Ishikawa (cell line): ENCODE measurements at regions not wholly inside any gene's neighbourhood (a gene's known extent, or its start where the extent isn't known, plus 50 kb on each side); places are given as distances from the start of the nearest gene placed in this dataset.

Source experiments
- CEBPB ChIP-seq: IDR thresholded peaks from 2 replicates; pipeline ENCODE4 v1.6.1; 2012
- EP300 ChIP-seq: IDR thresholded peaks from 2 replicates; pipeline ENCODE4 v1.6.1; 2012; ENCODE audit warnings: borderline replicate concordance
- FOXM1 ChIP-seq: IDR thresholded peaks from 2 replicates; pipeline ENCODE4 v1.6.1; 2012; ENCODE audit warnings: low read depth, borderline replicate concordance
- NFIC ChIP-seq: IDR thresholded peaks from 2 replicates; pipeline ENCODE4 v1.6.1; 2012
- RAD21 ChIP-seq: IDR thresholded peaks from 2 replicates; pipeline ENCODE4 v1.6.1; 2012; ENCODE audit warnings: low read depth
- REST ChIP-seq: IDR thresholded peaks from 2 replicates; pipeline ENCODE4 v1.6.1; 2012; ENCODE audit warnings: low read depth, mild to moderate bottlenecking
- TAF1 ChIP-seq: IDR thresholded peaks from 2 replicates; pipeline ENCODE4 v1.6.1; 2012; ENCODE audit warnings: low read depth, mild to moderate bottlenecking
- USF1 ChIP-seq: IDR thresholded peaks from 2 replicates; pipeline ENCODE4 v1.6.1; 2012
- YY1 ChIP-seq: IDR thresholded peaks from 2 replicates; pipeline ENCODE4 v1.6.1; 2012; ENCODE audit warnings: low read depth
- ZBTB7A ChIP-seq: IDR thresholded peaks from 2 replicates; pipeline ENCODE4 v1.6.1; 2012; ENCODE audit warnings: low read depth
- TF ChIP-seq, protein P1 (sequence below): IDR thresholded peaks from 2 replicates; pipeline ENCODE4 v1.6.1; 2012

- no peak for TF ChIP-seq EP300
- no peak for TF ChIP-seq RAD21
- TF ChIP-seq, protein P1, sequence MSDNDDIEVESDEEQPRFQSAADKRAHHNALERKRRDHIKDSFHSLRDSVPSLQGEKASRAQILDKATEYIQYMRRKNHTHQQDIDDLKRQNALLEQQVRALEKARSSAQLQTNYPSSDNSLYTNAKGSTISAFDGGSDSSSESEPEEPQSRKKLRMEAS, result no peak
- no peak for TF ChIP-seq NFIC
- TF ChIP-seq ZBTB7A, result no peak
- no peak for TF ChIP-seq CEBPB
- TF ChIP-seq FOXM1, result no peak
- TF ChIP-seq TAF1, result no peak
- TF ChIP-seq YY1, result no peak
- no peak for TF ChIP-seq USF1
- no peak for TF ChIP-seq REST
These were observed 224.7 kb downstream of the CYRIA start for GRCh38 chr2:16440898-16441297.
